ENCODE measurements at regions not wholly inside any gene's neighbourhood (a gene's known extent, or its start where the extent isn't known, plus 50 kb on each side); places are given as distances from the start of the nearest gene placed in this dataset.

GRCh38 chr9:7729371-7730163, 70.0 kb downstream of the DMAC1 start:
- TF ChIP-seq ZNF121 (tag by site-specific recombination; IDR thresholded peaks at IDR 0.05) (no peak), ZNF645 (tag by site-specific recombination; IDR thresholded peaks at IDR 0.05) (no peak), ZNF670 (tag by site-specific recombination; IDR thresholded peaks at IDR 0.05; ENCODE audit: low read depth) (no peak), ZBTB7A (tag by site-specific recombination; IDR thresholded peaks at IDR 0.05; ENCODE audit: low read depth) (no peak), ZNF610 (tag by site-specific recombination; IDR thresholded peaks at IDR 0.05; ENCODE audit: borderline replicate concordance) (no peak), ZNF10 (tag by site-specific recombination; IDR thresholded peaks at IDR 0.05) (no peak), CTCF (tag by site-specific recombination; IDR thresholded peaks at IDR 0.05) (no peak), SP2 (tag by site-specific recombination; IDR thresholded peaks at IDR 0.05) (no peak), PATZ1 (tag by site-specific recombination; IDR thresholded peaks at IDR 0.05) (no peak), KLF17 (tag by site-specific recombination; IDR thresholded peaks at IDR 0.05) (no peak), MZF1 (tag by site-specific recombination; IDR thresholded peaks at IDR 0.05; ENCODE audit: borderline replicate concordance) (no peak)

All from HEK293 (cell line).